COLO829 (cell line): ENCODE measurements at regions not wholly inside any gene's neighbourhood (a gene's known extent, or its start where the extent isn't known, plus 50 kb on each side); places are given as distances from the start of the nearest gene placed in this dataset.
A peak's percentile ranks its signal among the peaks of the same experiment; 100 is the strongest.
"Not testable (repeated sequence)": the region's sequence is repeated elsewhere in the genome, so short reads cannot be mapped to it uniquely, and the experiment has no call there.

ENCODE experiments used
- DNase-seq: peaks from one replicate; pipeline ENCODE4 v3.0.0; 2012; ENCODE audit warnings: low spot score

- no peak for DNase-seq
These were observed 1202.3 kb downstream of the GALC start for GRCh38 chr14:86790408-86791364.

DNA sequence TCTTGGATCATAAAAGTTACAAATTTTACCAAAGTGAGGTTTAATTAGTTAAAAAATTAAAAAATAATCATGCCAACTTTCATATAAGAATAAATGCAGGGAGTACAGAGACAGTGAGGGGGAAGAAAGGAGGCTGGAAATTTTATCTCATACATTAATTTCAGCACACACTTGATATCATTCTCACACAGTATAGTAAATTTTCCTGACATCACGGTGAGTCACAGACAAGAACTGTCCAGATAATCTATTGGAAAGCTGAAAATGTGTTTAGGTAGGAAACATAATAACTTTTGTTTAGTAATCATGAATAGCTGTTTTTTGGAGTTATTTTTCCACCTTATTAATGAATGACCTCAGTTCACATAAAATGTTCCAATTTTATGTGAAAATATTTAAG is 1204.8 kb downstream of the GALC start:
- DNase-seq, result no peak

GRCh38 chr14:86787717-86788116 is 1205.3 kb downstream of the GALC start:
- no peak for DNase-seq

- no peak for DNase-seq
These were observed 1210.8 kb downstream of the GALC start for GRCh38 chr14:86782092-86782580.

DNA sequence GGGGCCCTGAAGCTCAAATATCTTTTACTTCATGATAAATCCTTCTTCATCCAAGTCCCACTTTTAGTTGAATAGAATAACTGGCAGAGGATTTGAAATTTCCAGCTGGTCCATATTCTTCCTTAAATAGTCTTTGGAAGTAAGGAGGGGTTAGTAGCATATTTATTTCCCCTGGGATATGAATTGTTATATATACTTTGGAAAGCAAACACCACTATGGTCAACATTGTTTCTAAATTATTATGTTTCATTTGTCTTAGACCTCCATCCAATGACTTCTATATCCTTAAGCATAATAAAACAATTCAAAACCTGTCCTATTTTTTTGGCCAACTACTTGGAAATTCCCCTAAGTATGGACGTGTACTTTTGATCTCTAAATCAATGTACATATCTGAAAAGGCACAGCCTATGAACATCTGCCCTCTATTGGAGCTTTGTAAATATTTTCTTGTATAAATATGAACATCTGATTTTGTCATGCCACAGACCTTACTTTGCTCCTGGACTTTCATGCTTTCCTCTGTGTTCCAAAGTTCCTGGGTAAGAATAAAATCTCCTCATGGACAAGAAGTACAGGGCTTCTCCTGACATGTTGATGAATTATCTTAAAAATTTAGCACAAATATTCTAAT is 1212.0 kb downstream of the GALC start:
- DNase-seq, result no peak

DNA sequence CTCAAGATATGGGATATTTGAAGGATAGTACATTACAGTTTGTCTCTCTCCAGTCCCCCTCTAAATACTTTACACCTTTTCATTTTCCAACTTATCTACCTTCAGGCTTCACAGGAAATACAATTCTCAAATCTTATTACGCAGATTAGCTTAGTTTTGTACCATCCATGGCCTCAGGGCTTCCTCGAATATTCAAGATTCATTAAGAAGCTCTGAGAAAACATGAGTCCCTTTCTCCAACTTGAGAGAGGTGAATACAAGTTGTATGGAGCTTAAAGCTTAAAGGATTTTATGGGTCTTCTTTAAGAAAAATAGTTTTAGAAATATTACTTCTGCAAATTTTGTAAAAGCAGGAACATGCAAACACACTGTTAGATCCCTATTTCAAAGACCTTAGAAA is 1212.5 kb downstream of the GALC start:
- DNase-seq, result no peak

- no peak for DNase-seq
These were observed 1213.6 kb downstream of the GALC start for GRCh38 chr14:86779416-86779815.

GRCh38 chr14:86777963-86778602 is 1214.9 kb downstream of the GALC start:
- peak; percentile 18 for DNase-seq

DNA sequence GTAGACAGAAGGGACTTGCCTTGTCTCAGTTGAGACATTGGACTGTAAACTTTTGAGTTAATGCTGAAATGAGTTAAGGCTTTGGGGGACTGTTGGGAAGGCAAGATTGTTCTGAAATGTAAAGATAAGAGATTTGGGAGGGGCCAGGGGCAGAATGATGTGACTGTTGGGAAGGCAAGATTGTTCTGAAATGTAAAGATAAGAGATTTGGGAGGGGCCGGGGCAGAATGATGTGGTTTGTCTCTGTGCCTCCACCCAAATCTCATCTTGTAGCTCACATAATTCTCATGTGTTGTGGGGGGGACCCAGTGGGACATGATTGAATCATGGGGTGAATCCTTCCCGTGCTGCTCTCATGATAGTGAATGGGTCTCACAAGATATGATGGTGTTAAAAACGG is 1217.1 kb downstream of the GALC start:
- not testable (repeated sequence) for DNase-seq

DNA sequence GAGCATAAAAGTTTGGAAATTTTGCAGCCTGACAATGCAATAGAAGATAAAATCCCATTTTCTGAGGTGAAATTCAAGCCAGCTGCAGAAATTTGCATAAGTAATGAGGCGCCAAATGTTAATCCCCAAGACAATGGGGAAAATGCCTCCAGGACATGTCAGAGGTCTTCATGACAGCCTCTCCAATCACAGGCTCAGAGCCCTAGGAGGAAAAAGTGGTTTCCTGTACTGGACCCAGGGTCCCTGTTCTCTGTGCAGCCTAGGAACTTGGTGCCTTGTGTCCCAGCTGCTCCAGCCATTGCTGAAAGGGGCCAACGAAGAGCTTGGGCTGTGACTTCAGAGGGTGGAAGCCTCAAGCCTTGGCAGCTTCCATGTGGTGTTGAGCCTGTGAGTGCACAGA is 1218.1 kb downstream of the GALC start:
- no peak for DNase-seq

DNA sequence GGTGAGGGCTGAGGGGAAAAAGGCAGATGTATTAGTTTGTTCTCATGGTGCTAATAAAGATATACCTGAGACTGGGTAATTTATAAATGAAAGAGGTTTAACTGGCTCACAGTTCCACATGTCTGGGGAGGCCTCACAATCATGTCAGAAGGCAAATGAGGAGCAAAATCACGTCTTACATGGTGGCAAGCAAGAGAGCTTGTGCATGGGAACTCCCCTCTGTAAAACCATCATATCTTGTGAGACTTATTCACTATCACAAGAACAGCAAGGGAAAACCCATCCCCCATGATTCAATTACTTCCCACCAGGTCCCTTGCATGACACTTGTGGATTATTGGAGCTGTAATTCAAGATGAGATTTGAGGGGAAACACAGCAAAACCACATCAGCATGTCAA is 1220.9 kb downstream of the GALC start:
- DNase-seq, result no peak

GRCh38 chr14:86770186-86770585 is 1222.8 kb downstream of the GALC start:
- DNase-seq, result no peak

- no peak for DNase-seq
These were observed 1226.5 kb downstream of the GALC start for GRCh38 chr14:86766469-86766868.

- DNase-seq, result no peak
These were observed 1231.4 kb downstream of the GALC start for GRCh38 chr14:86761611-86762010.

DNA sequence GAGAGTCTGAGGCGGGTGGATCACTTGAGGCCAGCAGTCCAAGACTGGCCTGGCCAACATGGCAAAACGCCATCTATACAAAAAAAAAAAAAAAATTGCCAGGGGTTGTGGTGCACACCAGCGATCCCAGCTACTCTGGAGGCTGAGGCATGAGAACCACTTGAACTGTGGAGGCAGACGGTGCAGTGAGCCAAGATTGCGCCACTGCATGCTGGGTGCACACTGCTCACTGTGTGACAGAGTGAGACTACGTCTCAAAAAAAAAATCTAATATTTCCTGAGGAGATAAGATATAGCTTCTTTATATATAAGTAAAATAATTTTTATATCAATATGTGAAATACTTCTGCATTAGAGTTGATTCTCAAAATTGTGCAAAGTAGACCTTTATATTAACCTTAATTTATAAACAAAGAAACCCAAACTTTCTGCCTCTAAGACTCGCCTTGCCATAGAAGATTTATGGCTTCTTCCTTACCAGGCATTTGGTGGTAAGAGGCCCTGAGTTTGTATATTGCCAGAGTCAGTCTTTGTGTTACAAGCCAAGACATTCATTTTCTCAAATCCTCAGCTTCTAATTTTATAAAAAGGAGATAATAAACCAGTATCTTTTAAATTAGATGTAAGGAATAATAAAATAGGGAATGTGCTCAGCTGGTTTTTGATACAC is 1226.7 kb downstream of the FLRT2 start:
- DNase-seq, result no peak

DNA sequence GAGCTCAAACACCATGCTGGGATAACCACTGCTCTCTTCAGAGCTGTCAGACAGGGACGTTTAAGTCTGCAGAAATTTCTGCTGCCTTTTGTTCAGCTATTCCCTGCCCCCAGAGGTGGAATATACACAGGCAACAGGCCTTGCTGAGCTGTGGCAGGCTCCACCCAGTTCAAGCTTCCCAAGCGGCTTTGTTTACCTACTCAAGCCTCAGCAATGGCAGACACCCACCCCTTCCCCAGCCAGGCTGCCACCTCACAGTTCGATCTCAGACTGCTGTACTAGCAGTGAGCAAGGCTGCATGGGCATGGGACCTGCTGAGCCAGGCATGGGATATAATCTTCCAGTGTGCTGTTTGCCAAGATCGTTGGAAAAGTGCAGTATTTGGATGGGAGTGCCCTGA is 1220.5 kb downstream of the FLRT2 start:
- not testable (repeated sequence) for DNase-seq

DNA sequence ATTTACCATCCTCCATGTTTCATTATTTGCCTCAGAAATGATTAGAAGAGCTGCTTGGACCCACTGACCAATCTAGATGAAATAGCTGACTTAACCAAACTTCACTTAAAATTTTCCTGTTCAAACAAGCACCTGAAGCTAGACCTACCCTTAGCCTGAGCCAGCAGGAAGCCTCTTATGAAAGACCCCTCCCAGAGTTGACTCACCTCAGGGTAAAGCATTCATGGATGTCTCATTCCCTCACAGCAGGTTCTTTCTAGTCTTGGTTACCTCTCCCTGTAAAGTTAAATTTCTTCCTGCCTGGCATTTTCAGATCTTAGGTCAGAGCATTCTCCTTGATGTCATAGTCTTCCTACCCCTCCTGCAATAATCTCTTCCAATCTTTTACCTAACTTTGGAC is 1209.8 kb downstream of the FLRT2 start:
- no peak for DNase-seq

DNA sequence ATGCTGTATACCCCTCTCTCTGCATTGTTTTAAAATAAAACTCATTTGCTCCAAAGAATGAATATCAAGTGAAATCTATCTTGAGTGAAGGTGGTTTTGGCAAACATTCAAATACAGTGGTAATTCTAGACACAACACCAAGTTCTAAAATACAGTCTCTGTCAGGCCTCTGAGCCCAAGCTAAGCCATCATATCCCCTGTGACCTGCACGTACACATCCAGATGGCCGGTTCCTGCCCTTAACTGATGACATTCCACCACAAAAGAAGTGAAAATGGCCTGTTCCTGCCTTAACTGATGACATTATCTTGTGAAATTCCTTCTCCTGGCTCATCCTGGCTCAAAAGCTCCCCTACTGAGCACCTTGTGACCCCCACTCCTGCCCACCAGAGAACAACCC is 1201.5 kb downstream of the FLRT2 start:
- not testable (repeated sequence) for DNase-seq

DNA sequence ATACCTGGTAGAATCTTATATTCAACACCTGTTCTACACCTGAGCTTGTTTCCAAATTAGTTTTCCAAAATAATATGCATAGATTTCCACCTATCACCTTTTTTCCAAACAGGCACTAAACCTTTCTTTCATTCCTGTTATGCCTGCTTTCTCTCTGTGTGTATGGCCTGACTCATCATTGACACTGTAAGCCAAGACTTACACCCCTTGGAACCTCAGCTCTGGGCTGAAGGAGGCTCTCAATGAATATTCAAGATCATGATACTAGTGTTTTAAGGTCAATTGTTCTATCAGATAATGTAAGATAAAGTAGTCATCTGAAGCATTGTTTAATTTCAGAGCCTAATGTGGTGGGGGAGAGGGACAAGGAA is 1193.3 kb downstream of the FLRT2 start:
- DNase-seq, result no peak

DNA sequence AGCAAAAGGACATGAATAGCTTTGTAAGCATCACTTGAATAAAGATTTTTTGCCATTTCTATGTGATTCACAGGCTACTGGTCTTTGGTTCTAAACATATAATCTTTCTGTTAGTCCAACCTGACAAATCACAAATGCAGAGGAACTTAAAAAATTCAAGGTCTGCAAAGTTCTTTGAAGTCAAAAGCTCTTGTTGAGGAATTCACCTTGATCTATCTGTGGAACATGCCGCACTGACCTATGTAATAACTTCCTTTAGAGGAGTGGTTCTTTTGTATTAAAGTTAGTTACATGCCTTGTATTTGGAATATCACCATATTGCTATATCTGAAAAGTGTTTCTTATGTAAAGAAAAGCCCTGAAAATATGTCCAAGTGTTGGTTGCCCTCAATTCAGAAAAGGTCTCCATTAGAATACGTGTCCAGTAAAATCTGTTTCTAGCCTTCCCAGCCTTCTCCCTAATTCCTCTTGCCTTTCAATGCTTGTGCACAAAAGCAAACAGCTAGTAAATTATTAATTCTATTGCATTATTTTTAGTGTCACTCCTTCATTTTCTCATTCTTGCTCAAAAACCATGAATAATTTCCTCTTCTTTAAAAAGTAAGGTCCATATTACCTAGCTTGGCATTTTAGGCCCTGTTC is 1192.8 kb downstream of the FLRT2 start:
- DNase-seq, result no peak

- no peak for DNase-seq
These were observed 1184.6 kb downstream of the FLRT2 start for GRCh38 chr14:86714575-86714974.

DNA sequence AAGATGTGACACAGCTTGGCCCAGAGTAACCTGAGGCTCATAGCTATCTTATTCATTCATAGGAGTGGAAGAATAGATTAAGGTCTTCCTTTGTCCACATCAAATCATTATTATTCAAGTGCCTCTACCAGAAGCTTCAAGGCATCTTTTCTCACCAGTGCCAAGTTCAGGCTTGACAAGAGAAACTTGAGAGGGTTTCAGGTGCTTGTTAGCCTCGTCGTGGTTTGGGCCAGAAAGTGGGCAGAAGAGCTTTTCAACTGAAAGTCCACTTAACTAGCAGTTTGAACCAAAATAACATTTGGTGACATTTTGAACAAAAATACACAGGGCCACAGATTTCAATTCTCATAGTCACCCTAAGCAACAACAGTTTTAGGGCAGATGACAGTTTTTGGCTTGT is 1184.2 kb downstream of the FLRT2 start:
- DNase-seq, result no peak
